NCI-H446 (cell line): ENCODE measurements at regions not wholly inside any gene's neighbourhood (a gene's known extent, or its start where the extent isn't known, plus 50 kb on each side); places are given as distances from the start of the nearest gene placed in this dataset.
"Not testable (repeated sequence)": the region's sequence is repeated elsewhere in the genome, so short reads cannot be mapped to it uniquely, and the experiment has no call there.

Experiments used
- DNase-seq, 2 experiments: peaks; one replicate each; lab custom pipeline; 2025; lab: John Stamatoyannopoulos, UW

- no peak for DNase-seq
Observed at GRCh38 chr12:105880824-105881388, 257.8 kb downstream of the NUAK1 start.

GRCh38 chr12:105882404-105882803 lies 256.4 kb downstream of the NUAK1 start:
- DNase-seq, result no peak

- DNase-seq, result no peak
Observed at GRCh38 chr12:105887131-105887530, 251.6 kb downstream of the NUAK1 start.

- no peak for DNase-seq
Observed at GRCh38 chr12:105888696-105889095, 250.1 kb downstream of the NUAK1 start.

- DNase-seq, result no peak
Observed at GRCh38 chr12:105892362-105892910, 246.3 kb downstream of the NUAK1 start.

- DNase-seq, result not testable (repeated sequence)
Observed at GRCh38 chr12:105895197-105895832, 243.4 kb downstream of the NUAK1 start.

GRCh38 chr12:105897311-105897725 lies 241.4 kb downstream of the NUAK1 start:
- DNase-seq, result no peak

- not testable (repeated sequence) for DNase-seq
Observed at GRCh38 chr12:105898271-105898670, 240.5 kb downstream of the NUAK1 start.

- no peak for DNase-seq
Observed at GRCh38 chr12:105899589-105899988, 239.2 kb downstream of the NUAK1 start.

- no peak for DNase-seq
Observed at GRCh38 chr12:105906561-105906960, 232.2 kb downstream of the NUAK1 start.

- peak; percentile 30 to 74 for DNase-seq
Observed at GRCh38 chr12:105907982-105908381, 230.8 kb downstream of the NUAK1 start.

- DNase-seq, result no peak
Observed at GRCh38 chr12:105910030-105910429, 228.7 kb downstream of the NUAK1 start.

GRCh38 chr12:105911966-105912365 lies 226.8 kb downstream of the NUAK1 start:
- DNase-seq, result no peak

GRCh38 chr12:105912882-105913678 lies 225.7 kb downstream of the NUAK1 start:
- DNase-seq, result no peak

- DNase-seq, result no peak
Observed at GRCh38 chr12:105915997-105916759, 222.6 kb downstream of the NUAK1 start.

GRCh38 chr12:105916760-105917039 lies 222.1 kb downstream of the NUAK1 start:
- no peak for DNase-seq

- DNase-seq, result peak; percentile 51 to 86
Observed at GRCh38 chr12:105920161-105920684, 218.5 kb downstream of the NUAK1 start.

GRCh38 chr12:105921055-105921454 lies 217.7 kb downstream of the NUAK1 start:
- no peak for DNase-seq

- peak; percentile 54 to 79 for DNase-seq
Observed at GRCh38 chr12:105921872-105922669, 216.7 kb downstream of the NUAK1 start.

GRCh38 chr12:105922670-105923102 lies 216.1 kb downstream of the NUAK1 start:
- DNase-seq, result peak; percentile 37 to 65
